DND-41 (cell line): ENCODE measurements at regions not wholly inside any gene's neighbourhood (a gene's known extent, or its start where the extent isn't known, plus 50 kb on each side); places are given as distances from the start of the nearest gene placed in this dataset.

Experiments
- EZH2 ChIP-seq: IDR thresholded peaks from 3 replicates; pipeline ENCODE4 v1.6.1; 2012; ENCODE audit warnings: borderline replicate concordance, low read depth, mild to moderate bottlenecking, moderate library complexity, low read length, inconsistent platforms; ENCODE audit not compliant: severe bottlenecking
- TF ChIP-seq, protein P1 (sequence below): IDR thresholded peaks from 2 replicates; pipeline ENCODE4 v1.5.1; 2012; ENCODE audit warnings: borderline replicate concordance, low read length, moderate library complexity, mild to moderate bottlenecking; ENCODE audit not compliant: poor library complexity, severe bottlenecking; ENCODE audit errors: extremely low read depth

DNA sequence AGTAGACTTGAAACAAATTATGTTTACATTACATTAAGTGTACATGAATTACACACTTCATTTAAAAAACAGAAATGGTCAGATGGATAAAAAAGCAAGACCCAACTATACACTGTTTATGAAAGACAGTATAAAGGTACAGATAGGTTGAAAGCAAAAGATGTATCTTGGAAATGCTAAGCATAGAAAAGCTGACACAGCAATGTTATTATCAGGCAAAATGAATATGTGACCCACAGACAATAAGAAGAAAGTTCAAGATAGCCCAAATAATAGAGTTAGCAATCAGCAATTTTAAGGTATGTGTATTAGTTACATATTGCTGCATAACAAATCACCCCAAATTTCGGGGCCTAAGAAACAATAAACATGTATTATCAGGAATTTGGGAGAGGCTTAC is 153.5 kb downstream of the DHRS2 start:
- TF ChIP-seq, protein P1, sequence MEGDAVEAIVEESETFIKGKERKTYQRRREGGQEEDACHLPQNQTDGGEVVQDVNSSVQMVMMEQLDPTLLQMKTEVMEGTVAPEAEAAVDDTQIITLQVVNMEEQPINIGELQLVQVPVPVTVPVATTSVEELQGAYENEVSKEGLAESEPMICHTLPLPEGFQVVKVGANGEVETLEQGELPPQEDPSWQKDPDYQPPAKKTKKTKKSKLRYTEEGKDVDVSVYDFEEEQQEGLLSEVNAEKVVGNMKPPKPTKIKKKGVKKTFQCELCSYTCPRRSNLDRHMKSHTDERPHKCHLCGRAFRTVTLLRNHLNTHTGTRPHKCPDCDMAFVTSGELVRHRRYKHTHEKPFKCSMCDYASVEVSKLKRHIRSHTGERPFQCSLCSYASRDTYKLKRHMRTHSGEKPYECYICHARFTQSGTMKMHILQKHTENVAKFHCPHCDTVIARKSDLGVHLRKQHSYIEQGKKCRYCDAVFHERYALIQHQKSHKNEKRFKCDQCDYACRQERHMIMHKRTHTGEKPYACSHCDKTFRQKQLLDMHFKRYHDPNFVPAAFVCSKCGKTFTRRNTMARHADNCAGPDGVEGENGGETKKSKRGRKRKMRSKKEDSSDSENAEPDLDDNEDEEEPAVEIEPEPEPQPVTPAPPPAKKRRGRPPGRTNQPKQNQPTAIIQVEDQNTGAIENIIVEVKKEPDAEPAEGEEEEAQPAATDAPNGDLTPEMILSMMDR, result no peak
- TF ChIP-seq EZH2, result no peak
